GM13976 (cell line): ENCODE measurements at regions not wholly inside any gene's neighbourhood (a gene's known extent, or its start where the extent isn't known, plus 50 kb on each side); places are given as distances from the start of the nearest gene placed in this dataset.

Experiments
- DNase-seq: peaks from one replicate; pipeline ENCODE4 v3.0.0; 2012; ENCODE audit warnings: low spot score
- CTCF ChIP-seq: IDR thresholded peaks from 2 replicates; pipeline ENCODE4 v1.5.1; 2012; ENCODE audit warnings: borderline replicate concordance, mild to moderate bottlenecking; ENCODE audit not compliant: insufficient read depth; ENCODE audit errors: extremely low read depth, missing control alignments, control extremely low read depth
- in situ Hi-C: fragments of 300-500 bp; cut with MboI; formaldehyde crosslinking; loops from one replicate; pipeline ENCODE4 v1.12.0; 2022; ENCODE audit warnings: low sequenced_read_pairs, mixed read lengths, inconsistent platforms; ENCODE audit not compliant: unreplicated experiment

- in situ Hi-C loops, result no loop called here
Observed at GRCh38 chr5:57698802-57699201, 216.2 kb upstream of the ACTBL2 start.

GRCh38 chr5:57698086-57698485 is 215.5 kb upstream of the ACTBL2 start:
- DNase-seq, result no peak
- in situ Hi-C loops, result no loop called here
- no peak for TF ChIP-seq CTCF

More at GRCh38 chr5:57698802-57699201, 216.2 kb upstream of the ACTBL2 start:
- DNase-seq, result no peak
- no peak for TF ChIP-seq CTCF

- in situ Hi-C loops, result no loop called here
- no peak for TF ChIP-seq CTCF
- no peak for DNase-seq
Observed at GRCh38 chr5:57696825-57697570, 214.4 kb upstream of the ACTBL2 start.

- in situ Hi-C loops, result no loop called here
- no peak for TF ChIP-seq CTCF
- DNase-seq, result no peak
Observed at GRCh38 chr5:57696389-57696769, 213.8 kb upstream of the ACTBL2 start.

GRCh38 chr5:57695706-57696388 is 213.2 kb upstream of the ACTBL2 start:
- no peak for TF ChIP-seq CTCF
- in situ Hi-C loops, result no loop called here
- no peak for DNase-seq

GRCh38 chr5:57695179-57695578 is 212.6 kb upstream of the ACTBL2 start:
- in situ Hi-C loops, result no loop called here
- no peak for TF ChIP-seq CTCF
- DNase-seq, result no peak
